Suprapubic skin (tissue), 4 donors: ENCODE measurements at regions not wholly inside any gene's neighbourhood (a gene's known extent, or its start where the extent isn't known, plus 50 kb on each side); places are given as distances from the start of the nearest gene placed in this dataset.

Experiments used
- CTCF ChIP-seq, 2 donors: fragments of 200-600 bp in 1 of 2; fragments of 450-650 bp in 1 of 2; sonication (generic) in 1 of 2; IDR thresholded peaks; one replicate each; pipeline ENCODE4 v1.5.1; 2016 to 2019; ENCODE audit warnings: antibody characterized with exemption in 2 of 2, mild to moderate bottlenecking in 1 of 2, moderate library complexity in 1 of 2
- POLR2A ChIP-seq, 2 donors: fragments of 450-650 bp; IDR thresholded peaks; one replicate each; pipeline ENCODE4 v1.6.1; 2017; ENCODE audit warnings: antibody characterized with exemption in 2 of 2, mild to moderate bottlenecking in 2 of 2, moderate library complexity in 2 of 2
- POLR2AphosphoS5 ChIP-seq, 3 donors: sonication (generic); formaldehyde crosslinking; IDR thresholded peaks; one replicate each; pipeline ENCODE4 v1.6.1; 2017; ENCODE audit warnings: antibody characterized with exemption in 3 of 3

GRCh38 chr13:81184556-81185265 is 843.8 kb upstream of the SPRY2 start:
- no peak for TF ChIP-seq CTCF (IDR thresholded peaks at IDR 0.05)
- no peak for TF ChIP-seq POLR2AphosphoS5 (IDR thresholded peaks at IDR 0.05)
- TF ChIP-seq POLR2A (IDR thresholded peaks at IDR 0.05): no peak
